Left lung (tissue), 4 donors: ENCODE measurements at regions not wholly inside any gene's neighbourhood (a gene's known extent, or its start where the extent isn't known, plus 50 kb on each side); places are given as distances from the start of the nearest gene placed in this dataset.

Experiments used
- ATAC-seq: fragments of 200-7000 bp; cut with Tn5 transposase; one replicate; pipeline ENCODE4 v1.9.1; 2020; ENCODE audit warnings: moderate library complexity
- DNase-seq, 4 donors: peaks; one replicate each; pipeline ENCODE4 v3.0.0-alpha.2; 2013 to 2020
- H3K27ac ChIP-seq, 2 donors: fragments of 200-600 bp; sonication (generic) in 1 of 2; one replicate each; pipeline versions ENCODE4 v1.5.0 to v1.8.0; 2020 to 2021
- H3K27me3 ChIP-seq, 2 donors: fragments of 200-600 bp; sonication (generic) in 1 of 2; one replicate each; pipeline versions ENCODE4 v1.5.0 to v1.8.0; 2020 to 2021
- H3K36me3 ChIP-seq, 2 donors: fragments of 200-600 bp; sonication (generic) in 1 of 2; one replicate each; pipeline versions ENCODE4 v1.5.0 to v1.8.0; 2020 to 2021
- H3K4me1 ChIP-seq, 2 donors: fragments of 200-600 bp; one replicate each; pipeline ENCODE4 v1.8.0; 2021
- H3K4me3 ChIP-seq, 2 donors: fragments of 200-600 bp; sonication (generic) in 1 of 2; one replicate each; pipeline versions ENCODE4 v1.5.0 to v1.8.0; 2020 to 2021; ENCODE audit warnings: mild to moderate bottlenecking in 1 of 2
- H3K9me3 ChIP-seq, 2 donors: fragments of 200-600 bp; sonication (generic) in 1 of 2; one replicate each; pipeline versions ENCODE4 v1.5.0 to v1.8.0; 2020 to 2021
- CTCF ChIP-seq, 2 donors: fragments of 200-600 bp; sonication (generic) in 1 of 2; IDR thresholded peaks; one replicate each; pipeline versions ENCODE4 v1.5.0 to v1.8.0; 2021; ENCODE audit warnings: antibody characterized with exemption in 2 of 2
- intact Hi-C, 2 donors: fragments of 100-400 bp; cut with DNase I; formaldehyde crosslinking; loops; one replicate each; pipeline versions ENCODE4 v1.11.2 to v1.14.2; 2022
- donor health status: DM: no; HTN: yes; CAD: no.
- donor health status: DM: no; HTN: no; CAD: no.

- no peak for TF ChIP-seq CTCF (IDR thresholded peaks at IDR 0.05)
- no peak for DNase-seq
These were observed 461.8 kb upstream of the PRKX start for GRCh38 chrX:4175221-4175620.

DNA sequence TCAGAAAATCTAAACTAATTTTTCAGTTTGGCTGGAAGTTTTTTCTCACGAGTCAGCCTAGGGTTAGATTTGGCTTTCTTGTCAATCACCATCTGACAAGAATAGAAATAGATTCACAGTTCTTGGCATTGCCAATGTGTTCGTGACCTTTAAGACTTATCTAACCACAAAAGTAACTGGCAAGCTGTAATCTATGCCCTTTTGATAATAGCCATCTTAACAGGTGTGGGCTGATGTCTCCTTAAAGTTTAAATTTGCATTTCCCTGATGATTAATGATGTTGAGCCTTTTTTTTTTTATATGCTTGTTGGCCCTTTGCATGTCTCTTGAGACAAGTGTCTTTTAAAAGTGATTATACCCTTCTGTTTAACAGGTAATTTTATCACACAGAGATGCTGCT, 460.3 kb upstream of the PRKX start:
- no peak for TF ChIP-seq CTCF (IDR thresholded peaks at IDR 0.05)
- no peak for ATAC-seq
- H3K4me1 ChIP-seq = no peaks in the 10 kb centered on the region
- DNase-seq = no peak
- no peak overlapping the region for H3K4me3 ChIP-seq
- no peaks in the 10 kb centered on the region for H3K9me3 ChIP-seq
- intact Hi-C loops = no loop called here
- no peaks in the 10 kb centered on the region for H3K36me3 ChIP-seq
- no peak overlapping the region for H3K27ac ChIP-seq
- H3K27me3 ChIP-seq = no peaks in the 10 kb centered on the region

More at GRCh38 chrX:4175221-4175620, 461.8 kb upstream of the PRKX start:
- no peaks in the 10 kb centered on the region for H3K36me3 ChIP-seq
- no peaks in the 10 kb centered on the region for H3K4me1 ChIP-seq
- H3K27ac ChIP-seq = no peak overlapping the region
- H3K9me3 ChIP-seq = no peaks in the 10 kb centered on the region
- ATAC-seq = no peak
- intact Hi-C loops = no loop called here
- no peak overlapping the region for H3K4me3 ChIP-seq
- H3K27me3 ChIP-seq = no peaks in the 10 kb centered on the region

GRCh38 chrX:4151798-4152197, 438.3 kb upstream of the PRKX start:
- Histone ChIP-seq H3K27me3 (no peaks in the 10 kb centered on the region), H3K9me3 (no peaks in the 10 kb centered on the region), H3K4me3 (no peak overlapping the region), H3K27ac (no peak overlapping the region), H3K4me1 (no peaks in the 10 kb centered on the region), H3K36me3 (no peaks in the 10 kb centered on the region)
- TF ChIP-seq CTCF (IDR thresholded peaks at IDR 0.05) = no peak
- intact Hi-C loops = no loop called here
- ATAC-seq = no peak
- no peak for DNase-seq

DNA sequence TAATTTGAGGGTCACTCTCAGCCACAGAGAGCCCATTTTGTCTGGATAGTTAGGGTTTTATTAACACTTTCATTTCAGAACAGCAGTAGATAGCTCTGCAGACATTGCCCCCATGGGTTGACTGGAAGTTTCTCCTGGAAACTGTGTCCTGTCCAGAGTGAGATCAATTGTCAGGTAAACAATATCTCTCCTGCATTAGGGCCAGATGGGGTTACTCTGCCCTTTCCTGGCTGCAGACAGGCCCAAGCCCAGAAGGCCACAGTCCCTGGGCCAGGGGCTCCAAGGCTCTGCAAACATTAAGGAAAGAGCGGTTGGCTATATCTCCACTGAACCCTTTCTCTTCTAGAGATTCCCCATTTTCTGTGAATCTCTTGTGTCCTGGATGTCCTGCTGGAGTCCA, 436.8 kb upstream of the PRKX start:
- Histone ChIP-seq H3K27me3 (no peaks in the 10 kb centered on the region), H3K27ac (no peak overlapping the region), H3K4me3 (no peak overlapping the region), H3K36me3 (no peaks in the 10 kb centered on the region), H3K9me3 (no peaks in the 10 kb centered on the region), H3K4me1 (no peaks in the 10 kb centered on the region)
- intact Hi-C loops = no loop called here
- ATAC-seq (no peak), DNase-seq (no peak)
- TF ChIP-seq CTCF (IDR thresholded peaks at IDR 0.05) = no peak

DNA sequence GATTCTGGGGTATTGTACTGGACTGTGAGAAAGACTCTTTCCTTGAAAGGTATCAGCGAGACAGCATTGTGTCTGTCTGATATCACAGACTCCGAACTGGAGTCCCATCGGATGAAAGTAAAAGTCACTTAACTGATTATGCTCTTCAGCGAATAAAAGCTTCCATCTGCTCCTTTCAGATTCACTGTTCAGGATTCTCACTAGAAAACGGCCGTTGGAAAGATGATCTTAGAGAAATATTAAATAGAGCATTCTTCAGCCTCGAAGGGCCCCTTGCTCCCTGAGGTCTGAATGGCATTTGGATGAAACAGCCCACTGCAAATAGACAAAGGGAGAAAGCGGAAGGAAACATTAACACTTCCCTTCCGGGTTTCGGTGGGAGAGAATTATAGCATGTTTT, 416.2 kb upstream of the PRKX start:
- H3K27ac ChIP-seq = no peak overlapping the region
- DNase-seq (no peak), ATAC-seq (no peak)
- no peaks in the 10 kb centered on the region for H3K9me3 ChIP-seq
- no peak for TF ChIP-seq CTCF (IDR thresholded peaks at IDR 0.05)
- no peak overlapping the region for H3K4me3 ChIP-seq
- intact Hi-C loops = no loop called here
- no peaks in the 10 kb centered on the region for H3K27me3 ChIP-seq
- no peaks in the 10 kb centered on the region for H3K36me3 ChIP-seq
- no peaks in the 10 kb centered on the region for H3K4me1 ChIP-seq
